ENCODE measurements at regions not wholly inside any gene's neighbourhood (a gene's known extent, or its start where the extent isn't known, plus 50 kb on each side); places are given as distances from the start of the nearest gene placed in this dataset.

DNA sequence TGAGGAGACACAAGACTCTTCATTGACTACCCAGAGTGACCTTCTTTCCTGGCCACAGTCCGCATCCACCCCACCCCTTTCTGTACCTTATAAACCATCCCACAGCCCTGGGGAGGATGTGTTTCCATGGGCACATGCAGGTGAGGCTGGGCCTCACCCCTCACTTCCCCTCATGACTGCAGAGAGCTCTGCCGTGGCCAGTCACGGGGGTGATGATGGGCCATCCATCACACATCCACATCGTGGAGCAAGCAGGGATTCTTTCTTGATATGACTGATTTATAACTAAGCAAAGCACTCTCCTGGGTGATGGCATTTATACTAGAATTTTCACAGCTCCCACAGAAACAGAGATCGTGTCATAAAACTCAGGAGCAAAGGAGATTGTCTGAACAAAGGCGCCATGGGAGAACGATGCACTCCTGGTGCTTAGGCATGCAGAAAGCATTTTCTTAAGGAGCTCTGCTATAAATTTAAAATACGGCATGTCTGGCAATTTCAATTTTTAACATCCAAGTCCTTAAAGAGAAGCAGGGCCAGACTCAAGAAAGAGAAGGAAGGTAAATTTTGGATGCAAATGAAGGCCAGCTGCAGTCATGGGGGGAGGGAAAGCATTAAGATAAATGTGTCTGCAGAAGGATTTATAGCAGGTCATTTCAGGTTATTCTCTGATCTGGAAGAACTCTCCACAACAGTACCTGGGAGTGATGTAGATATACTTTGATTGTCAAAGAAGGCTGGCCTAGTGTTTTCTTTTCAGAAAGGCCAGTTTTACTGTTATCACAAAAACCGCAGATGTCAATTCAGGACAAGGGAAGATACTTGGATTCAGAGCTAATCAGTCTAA, 777.0 kb downstream of the C6orf118 start:
- CTCF ChIA-PET, result no interaction called here
- peaks cover 4% of the 10 kb centered on the region for H3K9me3 Mint-ChIP-seq
- no peaks in the 10 kb centered on the region for H3K36me3 Mint-ChIP-seq
- no peak overlapping the region for H3K27ac Mint-ChIP-seq
- H3K4me1 Mint-ChIP-seq, result no peaks in the 10 kb centered on the region
- no peak overlapping the region for H3K4me3 Mint-ChIP-seq
- DNase-seq, result no peak
- no peaks in the 10 kb centered on the region for H3K27me3 Mint-ChIP-seq

DNA sequence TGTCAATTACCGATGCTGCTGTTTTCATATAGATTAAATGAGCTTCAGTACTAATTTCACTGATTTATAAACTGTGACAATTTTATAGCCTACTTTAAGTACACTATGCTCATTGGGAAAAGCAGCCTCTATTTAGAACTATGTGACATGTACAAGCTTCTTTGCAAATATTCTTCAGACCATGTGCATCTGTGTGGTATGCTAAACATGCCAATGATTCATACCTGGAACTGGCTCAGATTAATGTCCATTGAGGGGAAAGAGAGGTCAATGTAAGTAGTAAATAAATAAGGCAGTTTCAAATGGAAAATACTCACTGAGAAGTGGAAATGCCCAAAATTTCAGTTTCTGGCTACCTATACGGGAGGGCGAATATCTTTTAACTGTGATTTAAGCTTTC, 777.7 kb downstream of the C6orf118 start:
- no peak for DNase-seq
- Mint-ChIP-seq H3K9me3 (peaks cover 5% of the 10 kb centered on the region), H3K4me3 (no peak overlapping the region), H3K27ac (no peak overlapping the region), H3K4me1 (no peaks in the 10 kb centered on the region), H3K36me3 (no peaks in the 10 kb centered on the region), H3K27me3 (no peaks in the 10 kb centered on the region)
- CTCF ChIA-PET, result no interaction called here

DNA sequence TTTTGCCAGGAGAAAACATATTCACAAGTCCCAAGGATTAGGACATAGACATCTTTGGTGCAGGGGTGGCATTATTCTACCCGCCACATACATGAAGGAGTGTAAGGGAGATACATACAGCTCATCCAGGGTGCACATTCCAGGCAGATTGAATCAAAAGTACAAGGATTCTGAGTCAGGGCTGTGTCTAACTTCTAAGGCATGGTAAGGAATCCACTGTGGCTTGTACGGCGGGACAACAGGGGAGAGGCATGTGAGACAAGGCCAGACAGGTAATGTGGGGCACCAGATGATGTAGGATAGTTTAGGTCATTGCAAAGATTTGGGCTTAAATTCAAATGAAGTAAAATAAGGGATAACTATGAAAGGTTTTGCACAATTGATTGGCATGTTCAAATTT, 780.9 kb downstream of the C6orf118 start:
- no peaks in the 10 kb centered on the region for H3K27me3 Mint-ChIP-seq
- CTCF ChIA-PET, result no interaction called here
- DNase-seq, result no peak
- no peak overlapping the region for H3K4me3 Mint-ChIP-seq
- H3K27ac Mint-ChIP-seq, result no peak overlapping the region
- no peaks in the 10 kb centered on the region for H3K36me3 Mint-ChIP-seq
- H3K9me3 Mint-ChIP-seq, result peaks cover 5% of the 10 kb centered on the region
- no peaks in the 10 kb centered on the region for H3K4me1 Mint-ChIP-seq

GRCh38 chr6:164523087-164523654, 786.2 kb downstream of the C6orf118 start:
- Mint-ChIP-seq H3K27me3 (no peaks in the 10 kb centered on the region), H3K36me3 (no peaks in the 10 kb centered on the region), H3K4me3 (no peak overlapping the region), H3K9me3 (peaks cover 16% of the 10 kb centered on the region), H3K4me1 (no peaks in the 10 kb centered on the region), H3K27ac (no peak overlapping the region)
- no peak for DNase-seq
- CTCF ChIA-PET, result no interaction called here

DNA sequence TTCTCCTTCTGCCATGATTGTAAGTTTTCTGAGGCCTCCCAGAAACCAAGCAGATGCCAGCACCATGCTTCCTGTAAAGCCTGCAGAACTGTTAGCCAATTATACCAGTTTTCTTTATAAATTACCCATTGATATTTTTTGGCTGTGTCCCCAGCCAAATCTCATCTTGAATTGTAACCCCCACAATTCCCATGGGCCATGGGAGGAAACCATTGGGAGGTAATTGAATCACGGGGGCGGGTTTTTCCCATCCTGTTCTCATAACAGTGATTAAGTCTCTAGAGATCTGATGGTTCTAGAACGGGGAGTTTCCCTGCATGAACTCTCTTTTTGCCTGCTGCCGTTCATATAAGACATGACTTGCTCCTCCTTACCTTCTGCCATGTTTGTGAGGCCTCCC, 788.5 kb downstream of the C6orf118 start:
- peaks cover 13% of the 10 kb centered on the region for H3K9me3 Mint-ChIP-seq
- CTCF ChIA-PET, result no interaction called here
- no peak for DNase-seq
- no peaks in the 10 kb centered on the region for H3K4me1 Mint-ChIP-seq
- H3K36me3 Mint-ChIP-seq, result no peaks in the 10 kb centered on the region
- no peak overlapping the region for H3K4me3 Mint-ChIP-seq
- no peaks in the 10 kb centered on the region for H3K27me3 Mint-ChIP-seq
- no peak overlapping the region for H3K27ac Mint-ChIP-seq

- DNase-seq, result no peak
- CTCF ChIA-PET, result no interaction called here
- Mint-ChIP-seq H3K4me3 (no peak overlapping the region), H3K36me3 (no peaks in the 10 kb centered on the region), H3K27me3 (no peaks in the 10 kb centered on the region), H3K27ac (no peak overlapping the region), H3K4me1 (no peaks in the 10 kb centered on the region), H3K9me3 (peaks cover 11% of the 10 kb centered on the region)
Measured at GRCh38 chr6:164507206-164507940, 802.0 kb downstream of the C6orf118 start.

- no peak overlapping the region for H3K4me3 Mint-ChIP-seq
- peaks cover 10% of the 10 kb centered on the region for H3K9me3 Mint-ChIP-seq
- CTCF ChIA-PET, result no interaction called here
- H3K36me3 Mint-ChIP-seq, result no peaks in the 10 kb centered on the region
- H3K4me1 Mint-ChIP-seq, result no peaks in the 10 kb centered on the region
- no peaks in the 10 kb centered on the region for H3K27me3 Mint-ChIP-seq
- no peak for DNase-seq
- H3K27ac Mint-ChIP-seq, result no peak overlapping the region
Measured at GRCh38 chr6:164505425-164505824, 804.0 kb downstream of the C6orf118 start.

GRCh38 chr6:164502833-164503232, 806.6 kb downstream of the C6orf118 start:
- DNase-seq, result no peak
- CTCF ChIA-PET, result no interaction called here
- H3K4me3 Mint-ChIP-seq, result no peak overlapping the region
- peaks cover 8% of the 10 kb centered on the region for H3K9me3 Mint-ChIP-seq
- no peak overlapping the region for H3K27ac Mint-ChIP-seq
- H3K4me1 Mint-ChIP-seq, result no peaks in the 10 kb centered on the region
- no peaks in the 10 kb centered on the region for H3K36me3 Mint-ChIP-seq
- no peaks in the 10 kb centered on the region for H3K27me3 Mint-ChIP-seq

- no peaks in the 10 kb centered on the region for H3K27me3 Mint-ChIP-seq
- no peaks in the 10 kb centered on the region for H3K4me1 Mint-ChIP-seq
- CTCF ChIA-PET, result no interaction called here
- H3K27ac Mint-ChIP-seq, result no peak overlapping the region
- H3K36me3 Mint-ChIP-seq, result no peaks in the 10 kb centered on the region
- DNase-seq, result no peak
- H3K4me3 Mint-ChIP-seq, result no peak overlapping the region
- H3K9me3 Mint-ChIP-seq, result peaks cover 14% of the 10 kb centered on the region
Measured at GRCh38 chr6:164495882-164496495, 813.4 kb downstream of the C6orf118 start.

GRCh38 chr6:164478426-164478825, 831.0 kb downstream of the C6orf118 start:
- no peak overlapping the region for H3K27ac Mint-ChIP-seq
- H3K36me3 Mint-ChIP-seq, result no peaks in the 10 kb centered on the region
- no peak for DNase-seq

DNA sequence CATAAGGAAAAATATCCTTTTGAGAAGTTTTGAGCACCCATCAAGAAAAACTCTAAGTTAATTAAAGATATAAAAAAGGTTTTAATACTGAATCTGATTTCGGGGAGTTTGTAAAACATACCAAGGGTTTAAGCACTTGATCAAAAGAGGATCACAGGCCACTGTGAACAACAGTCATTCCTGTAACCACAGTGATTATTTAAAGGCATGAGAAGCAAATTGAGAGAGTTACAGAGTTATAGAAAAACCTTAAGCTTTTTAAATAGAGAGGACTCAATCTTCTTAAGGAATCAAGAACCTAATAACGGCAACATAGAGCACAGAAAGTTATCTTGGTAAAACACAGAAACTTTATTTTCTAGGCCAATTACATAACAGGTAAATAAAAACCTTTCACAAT, 831.6 kb downstream of the C6orf118 start:
- H3K27ac Mint-ChIP-seq, result no peak overlapping the region
- H3K9me3 Mint-ChIP-seq, result peaks cover 4% of the 10 kb centered on the region
- H3K36me3 Mint-ChIP-seq, result no peaks in the 10 kb centered on the region
- no peaks in the 10 kb centered on the region for H3K27me3 Mint-ChIP-seq
- no peak for DNase-seq
- no peaks in the 10 kb centered on the region for H3K4me1 Mint-ChIP-seq
- no peak overlapping the region for H3K4me3 Mint-ChIP-seq
- CTCF ChIA-PET, result no interaction called here

More at GRCh38 chr6:164478426-164478825, 831.0 kb downstream of the C6orf118 start:
- H3K27me3 Mint-ChIP-seq, result no peaks in the 10 kb centered on the region
- CTCF ChIA-PET, result no interaction called here
- H3K9me3 Mint-ChIP-seq, result peaks cover 4% of the 10 kb centered on the region
- H3K4me1 Mint-ChIP-seq, result no peaks in the 10 kb centered on the region
- no peak overlapping the region for H3K4me3 Mint-ChIP-seq

GRCh38 chr6:164477101-164477500, 832.3 kb downstream of the C6orf118 start:
- Mint-ChIP-seq H3K27ac (no peak overlapping the region), H3K4me1 (no peaks in the 10 kb centered on the region), H3K9me3 (peaks cover 2% of the 10 kb centered on the region), H3K36me3 (no peaks in the 10 kb centered on the region), H3K4me3 (no peak overlapping the region), H3K27me3 (no peaks in the 10 kb centered on the region)
- CTCF ChIA-PET, result no interaction called here
- DNase-seq, result no peak

- H3K27me3 Mint-ChIP-seq, result no peaks in the 10 kb centered on the region
- no peaks in the 10 kb centered on the region for H3K4me1 Mint-ChIP-seq
- H3K4me3 Mint-ChIP-seq, result no peak overlapping the region
- no peaks in the 10 kb centered on the region for H3K9me3 Mint-ChIP-seq
- CTCF ChIA-PET, result interaction anchor here (0.6 kb wide), 1 partner anchor 415 kb away, joined by 3 read pairs; no protein-coding TSS in a partner anchor
- H3K36me3 Mint-ChIP-seq, result no peaks in the 10 kb centered on the region
- no peak for DNase-seq
- no peak overlapping the region for H3K27ac Mint-ChIP-seq
Measured at GRCh38 chr6:164469276-164469949, 840.0 kb downstream of the C6orf118 start.

DNA sequence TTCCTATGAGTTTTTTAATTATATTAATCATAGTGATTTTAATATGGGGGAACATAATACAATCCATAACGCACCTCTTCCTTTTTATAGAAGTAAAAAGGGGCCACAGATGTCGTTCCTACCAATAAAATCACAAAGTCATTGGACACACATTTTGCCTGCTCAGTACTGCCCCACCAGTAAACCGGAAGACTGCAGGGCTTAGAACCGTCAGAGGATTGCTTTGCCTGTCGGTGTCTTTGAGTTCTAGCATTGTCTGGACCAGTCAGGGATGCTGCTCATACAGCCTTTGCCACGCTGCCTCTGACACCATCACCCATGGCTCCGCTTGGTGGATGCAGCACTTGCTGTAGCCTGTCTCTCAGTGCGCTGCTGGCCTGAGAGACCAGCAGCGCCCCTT, 853.6 kb downstream of the C6orf118 start:
- CTCF ChIA-PET, result no interaction called here
- H3K9me3 Mint-ChIP-seq, result no peaks in the 10 kb centered on the region
- H3K27ac Mint-ChIP-seq, result no peak overlapping the region
- H3K36me3 Mint-ChIP-seq, result no peaks in the 10 kb centered on the region
- H3K27me3 Mint-ChIP-seq, result no peaks in the 10 kb centered on the region
- no peak overlapping the region for H3K4me3 Mint-ChIP-seq
- H3K4me1 Mint-ChIP-seq, result no peaks in the 10 kb centered on the region
- no peak for DNase-seq

Data from activated naive CD4-positive, alpha-beta T cell treated with anti-CD3 and anti-CD28 coated beads, Interleukin-2, amount 10 ng/mL, durations not matched to agents 7 days and 5 days (primary cell).